DMS79 (cell line): ENCODE measurements at regions not wholly inside any gene's neighbourhood (a gene's known extent, or its start where the extent isn't known, plus 50 kb on each side); places are given as distances from the start of the nearest gene placed in this dataset.
"Not testable (repeated sequence)": the region's sequence is repeated elsewhere in the genome, so short reads cannot be mapped to it uniquely, and the experiment has no call there.

Source experiments
- DNase-seq: peaks from one replicate; lab custom pipeline; 2025; lab: John Stamatoyannopoulos, UW

DNA sequence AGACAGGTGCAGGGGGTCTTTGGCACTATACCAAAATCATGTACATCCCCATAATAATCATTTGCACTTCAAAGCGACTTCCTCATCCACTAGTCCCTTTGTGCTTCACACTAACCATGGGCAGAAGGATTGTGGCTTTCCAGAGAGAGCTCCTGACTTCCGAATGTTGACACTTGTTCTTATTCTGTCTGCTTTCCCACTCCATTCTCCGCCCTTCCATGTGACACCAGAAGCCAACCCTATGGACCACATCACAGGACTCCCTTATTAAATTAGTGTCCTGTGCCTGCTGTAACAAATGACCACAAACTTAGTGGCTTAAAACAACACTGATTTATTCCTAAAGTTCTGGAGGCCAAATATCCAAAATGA lies 91.6 kb downstream of the CMC2 start:
- DNase-seq: no peak

DNA sequence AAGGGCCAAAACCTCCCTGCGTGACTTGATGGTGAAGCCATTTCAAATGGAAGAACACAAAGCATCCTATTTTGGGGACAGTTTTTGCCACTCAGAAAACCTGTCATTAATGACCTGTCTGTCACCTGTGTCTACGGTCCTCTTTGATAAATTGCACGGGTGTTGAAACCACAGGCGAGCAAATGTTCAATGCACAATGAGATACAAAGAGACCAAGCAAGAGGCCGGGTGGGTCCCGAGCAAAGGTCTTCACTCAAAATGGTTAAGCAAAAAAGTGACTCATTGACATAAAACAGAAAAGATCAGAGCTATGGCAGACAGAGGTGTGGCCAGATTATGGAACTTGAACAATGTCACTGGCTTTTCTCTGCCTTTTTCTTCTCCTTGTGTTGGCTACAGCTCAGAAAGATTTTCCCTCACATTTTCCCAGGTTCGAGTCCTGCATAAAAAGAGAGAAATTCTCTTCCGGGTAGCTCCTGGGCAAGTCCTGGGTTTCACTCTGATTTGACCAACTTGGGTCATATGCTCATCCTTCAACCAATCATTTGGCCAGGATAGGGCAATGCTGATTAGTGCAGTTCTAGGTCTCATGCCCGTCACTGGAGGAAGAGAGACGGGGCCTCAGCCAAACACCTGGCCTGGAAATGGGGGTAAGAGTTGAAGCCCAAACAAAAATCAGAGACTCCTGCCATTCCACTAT lies 92.2 kb downstream of the CMC2 start:
- no peak for DNase-seq

- no peak for DNase-seq
Measured at GRCh38 chr16:80913397-80913796, 93.3 kb downstream of the CMC2 start.

DNA sequence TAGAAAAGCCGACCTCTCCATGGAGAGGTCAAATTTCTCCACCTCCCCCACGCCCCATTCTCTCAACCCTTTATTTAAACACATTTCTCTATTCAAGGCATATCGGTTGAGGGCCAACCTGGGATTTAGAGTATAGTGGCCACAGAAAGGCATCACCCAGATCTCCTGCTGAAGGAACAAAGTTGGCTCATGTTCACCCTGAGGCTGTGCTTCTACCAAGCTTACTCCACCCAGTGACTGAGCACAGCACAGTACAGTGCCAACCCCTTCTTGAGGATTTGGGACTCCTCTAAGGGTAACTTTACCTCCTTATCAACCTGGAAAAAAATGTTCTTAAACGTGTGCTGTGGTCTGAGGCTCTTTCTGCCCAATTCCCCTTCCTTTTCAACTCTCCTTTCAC lies 94.0 kb downstream of the CMC2 start:
- no peak for DNase-seq

- no peak for DNase-seq
Measured at GRCh38 chr16:80910434-80910833, 96.3 kb downstream of the CMC2 start.

GRCh38 chr16:80909720-80910119 lies 97.0 kb downstream of the CMC2 start:
- DNase-seq: no peak

GRCh38 chr16:80906169-80906568 lies 100.5 kb downstream of the CMC2 start:
- DNase-seq: not testable (repeated sequence)

GRCh38 chr16:80903616-80904015 lies 99.2 kb upstream of the CDYL2 start:
- DNase-seq: no peak

DNA sequence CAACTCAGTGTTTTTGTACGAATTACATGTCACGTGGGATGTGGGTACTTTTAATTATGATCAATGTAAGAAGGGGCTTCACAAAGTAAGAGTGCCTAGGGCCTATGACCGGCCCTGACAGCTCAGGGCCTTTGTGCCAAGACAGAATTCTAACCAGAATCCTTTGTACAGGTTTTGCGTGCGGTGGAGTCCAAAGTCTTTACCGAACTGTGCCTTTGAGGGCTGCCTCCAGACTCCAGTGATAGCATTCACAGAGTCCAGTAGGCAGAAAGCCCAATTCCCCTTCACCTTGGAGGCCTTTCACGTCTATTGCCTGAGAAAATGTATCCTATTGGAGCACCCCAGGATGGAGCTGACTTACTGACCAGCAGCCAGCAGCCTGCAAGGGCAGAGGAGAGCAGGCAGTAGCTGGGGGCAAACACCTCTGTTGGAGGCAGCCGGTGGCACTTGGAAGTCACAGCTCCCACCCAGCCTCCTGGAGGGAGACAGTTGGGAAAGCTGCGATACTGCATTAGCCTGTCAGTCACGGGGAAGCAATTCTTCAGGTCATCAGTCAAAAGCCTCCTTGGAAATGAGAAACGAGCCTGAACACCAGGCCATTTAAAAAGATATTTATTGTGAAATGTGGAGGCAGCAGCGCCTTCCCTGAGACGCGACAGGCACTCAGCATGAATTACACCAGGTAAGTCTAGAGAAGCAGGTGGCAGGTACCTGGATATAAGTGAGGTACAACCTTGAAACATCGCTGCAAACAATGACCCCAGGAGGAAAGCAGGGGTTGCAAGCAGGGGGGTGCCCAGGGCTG lies 98.1 kb upstream of the CDYL2 start:
- no peak for DNase-seq

DNA sequence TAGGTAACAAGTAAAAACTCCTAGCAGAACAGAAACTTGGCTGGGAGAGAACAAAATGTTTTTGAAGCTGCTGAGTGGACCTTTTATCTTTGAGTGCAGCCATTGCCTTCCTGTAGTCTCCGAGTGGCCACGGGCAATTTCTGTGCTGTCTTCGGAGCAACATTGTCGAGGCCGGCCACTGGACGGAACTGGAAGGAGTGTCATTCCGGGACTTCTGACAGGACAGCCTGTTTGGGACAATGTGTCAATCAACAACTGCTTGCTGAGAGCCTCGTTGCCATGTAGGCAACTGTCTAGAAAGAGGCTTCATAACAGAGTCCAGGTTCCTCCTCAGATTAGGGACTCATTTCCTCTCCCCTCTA lies 96.2 kb upstream of the CDYL2 start:
- DNase-seq: no peak

GRCh38 chr16:80899809-80900592 lies 95.6 kb upstream of the CDYL2 start:
- no peak for DNase-seq

DNA sequence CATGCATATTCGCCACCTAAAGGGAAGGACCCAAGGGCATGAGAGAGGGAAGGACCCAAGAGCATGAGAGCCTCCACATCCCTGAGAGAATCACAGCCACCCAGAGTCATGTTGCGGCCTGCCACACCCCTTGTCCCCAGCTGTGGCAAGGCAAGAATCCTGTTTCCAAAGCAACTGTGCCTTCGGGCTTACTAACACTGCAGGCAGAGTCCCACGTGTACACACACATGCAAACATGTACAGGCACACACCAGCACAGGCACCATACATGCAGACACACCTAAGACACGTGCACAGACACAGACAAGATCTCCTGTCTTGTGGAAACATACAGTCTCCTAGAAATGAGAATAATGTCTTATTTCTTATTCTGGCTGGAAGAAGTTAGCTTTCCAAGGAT lies 92.4 kb upstream of the CDYL2 start:
- DNase-seq: no peak

DNA sequence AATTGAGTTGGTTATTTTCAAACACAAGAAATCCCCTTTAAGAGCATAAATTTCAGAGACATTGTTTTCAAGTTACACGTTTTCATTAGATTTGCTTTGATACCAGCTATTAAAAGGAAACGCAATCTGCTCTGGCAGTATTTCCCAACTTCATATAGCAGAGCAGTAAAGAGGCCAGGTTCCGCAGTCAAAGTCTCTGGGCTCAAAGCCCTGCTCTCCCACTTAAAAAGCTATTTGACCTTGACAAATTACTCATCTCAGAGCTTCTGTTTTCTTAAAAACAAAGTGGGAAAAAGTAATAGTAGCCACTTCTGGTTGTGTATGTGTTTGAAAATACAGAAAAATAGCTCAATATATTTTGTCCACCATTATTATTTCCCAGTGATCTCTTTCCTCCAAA lies 89.7 kb upstream of the CDYL2 start:
- DNase-seq: peak; percentile 4

- DNase-seq: no peak
Measured at GRCh38 chr16:80893686-80894085, 89.3 kb upstream of the CDYL2 start.

DNA sequence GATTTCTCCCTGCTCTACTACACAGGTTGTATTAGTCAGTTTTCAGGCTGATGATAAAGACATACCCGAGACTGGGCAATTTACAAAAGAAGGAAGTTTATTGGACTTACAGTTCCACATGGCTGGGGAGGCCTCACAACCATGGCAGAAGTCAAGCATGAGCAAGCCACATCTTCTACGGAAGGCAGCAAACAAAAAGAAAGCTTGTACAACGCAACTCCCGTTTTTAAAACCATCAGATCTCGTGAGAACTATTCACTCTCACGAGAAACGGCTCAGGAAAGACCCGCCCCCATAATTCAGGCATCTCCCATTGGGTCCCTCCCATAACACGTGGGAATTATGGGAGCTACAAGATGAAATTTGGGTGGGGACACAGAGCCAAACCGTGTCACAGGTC lies 88.0 kb upstream of the CDYL2 start:
- DNase-seq: not testable (repeated sequence)

DNA sequence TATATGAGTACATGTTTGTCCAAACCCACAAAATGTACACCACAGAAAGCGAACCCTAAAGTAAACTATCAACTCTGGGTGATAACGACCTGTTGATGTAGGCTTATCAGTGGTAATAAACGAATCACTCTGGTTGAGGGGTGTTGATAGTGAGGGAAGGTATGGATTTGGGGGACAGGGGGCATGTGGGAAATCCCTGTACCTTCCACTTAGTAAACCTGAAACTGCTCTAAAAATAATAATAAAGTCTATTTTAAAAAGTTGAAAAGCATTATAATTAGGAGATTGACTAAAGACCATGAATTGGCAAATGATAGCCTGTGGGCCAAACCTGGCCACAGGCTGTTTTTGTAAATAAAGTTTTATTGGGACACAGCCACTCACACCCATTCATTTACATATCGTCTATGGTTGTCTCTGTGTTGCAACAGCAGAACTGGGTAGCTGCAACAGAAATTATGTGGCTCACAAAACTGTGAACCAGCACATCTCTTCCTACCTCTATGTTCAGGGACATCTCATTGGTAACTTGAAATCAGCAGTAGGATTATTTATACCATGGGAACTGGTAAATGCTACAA lies 85.5 kb upstream of the CDYL2 start:
- DNase-seq: no peak

DNA sequence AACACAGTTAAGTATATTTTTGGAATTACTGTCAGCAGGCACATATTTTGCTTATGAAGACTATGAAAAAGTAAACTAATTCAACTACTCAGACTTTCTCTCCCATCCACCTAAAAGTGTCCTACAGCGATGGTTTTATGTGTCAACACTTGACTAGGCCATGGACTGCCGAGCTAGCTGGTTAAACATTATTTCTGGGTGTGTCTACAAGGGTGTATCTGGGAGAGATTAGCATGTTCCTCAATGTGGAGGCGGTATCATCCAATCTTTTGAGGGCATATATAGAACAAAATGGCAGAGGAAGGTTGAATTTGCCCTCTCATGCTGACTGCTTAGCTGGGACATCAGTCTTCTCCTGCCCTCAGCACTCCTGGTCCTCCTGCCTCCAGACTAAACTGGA lies 82.7 kb upstream of the CDYL2 start:
- DNase-seq: no peak

GRCh38 chr16:80883816-80884215 lies 79.4 kb upstream of the CDYL2 start:
- DNase-seq: no peak

GRCh38 chr16:80883159-80883642 lies 78.8 kb upstream of the CDYL2 start:
- no peak for DNase-seq

DNA sequence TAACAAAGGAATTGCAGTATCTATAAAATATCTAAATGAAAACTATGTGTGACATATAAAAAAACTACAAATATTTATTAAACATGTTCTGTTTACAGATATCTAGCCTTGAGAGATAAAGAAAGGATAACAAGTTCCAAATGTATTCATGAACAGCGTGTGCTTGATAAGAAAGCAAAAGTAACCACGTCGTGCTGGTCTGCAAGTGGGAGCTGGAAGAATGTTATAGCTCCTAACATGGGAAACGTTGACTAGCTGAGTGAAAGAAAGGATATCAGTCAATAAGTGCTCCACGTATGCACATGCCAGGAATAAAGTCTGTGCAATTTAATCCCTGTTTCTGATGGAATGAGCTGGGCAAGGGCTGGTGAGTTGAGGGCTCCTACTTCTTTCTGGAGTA lies 71.2 kb upstream of the CDYL2 start:
- no peak for DNase-seq

- DNase-seq: no peak
Measured at GRCh38 chr16:80874925-80875324, 70.5 kb upstream of the CDYL2 start.

DNA sequence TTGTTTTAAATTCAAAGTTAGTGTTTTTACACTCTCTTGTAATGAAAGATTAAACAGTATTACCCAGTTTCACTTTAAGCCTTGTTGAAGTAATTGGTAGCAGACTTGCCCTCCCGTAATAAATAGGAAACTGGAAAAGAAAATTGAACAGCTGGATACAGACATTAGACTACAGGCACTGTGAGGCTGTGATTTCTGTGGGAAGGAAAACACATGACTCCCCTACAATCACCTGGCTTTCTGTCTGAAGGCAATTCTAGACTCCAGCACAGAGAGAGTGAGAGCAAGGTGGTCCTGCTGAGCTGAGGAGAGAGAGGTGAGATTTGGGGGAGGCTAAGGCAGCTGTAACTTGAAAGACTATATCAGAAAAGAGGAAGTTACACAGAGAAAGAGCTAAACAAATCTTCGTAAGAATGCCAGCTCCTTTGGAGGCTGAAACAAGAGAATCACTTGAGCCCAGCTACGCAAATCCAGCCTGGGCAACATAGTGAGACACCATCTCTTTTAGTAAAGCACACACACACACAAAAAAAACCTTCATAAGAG lies 57.8 kb upstream of the CDYL2 start:
- DNase-seq: no peak
